SU-DHL-6 (cell line): ENCODE measurements at regions not wholly inside any gene's neighbourhood (a gene's known extent, or its start where the extent isn't known, plus 50 kb on each side); places are given as distances from the start of the nearest gene placed in this dataset.

Experiments
- H2AFZ ChIP-seq: fragments of 200-600 bp; sonication (generic); 2 replicates; pipeline ENCODE4 v1.6.1; 2014; ENCODE audit warnings: low read depth, mild to moderate bottlenecking, moderate library complexity, mixed read lengths, antibody characterized with exemption, low read length; ENCODE audit not compliant: severe bottlenecking
- H3F3A ChIP-seq: fragments of 200-600 bp; shearing (Covaris generic); 2 replicates; pipeline ENCODE4 v1.6.0; 2016; ENCODE audit warnings: antibody characterized with exemption, mild to moderate bottlenecking; ENCODE audit not compliant: insufficient read depth
- H3K27ac ChIP-seq: fragments of 200-600 bp; sonication (generic); 2 replicates; pipeline ENCODE4 v1.5.1; 2016; ENCODE audit warnings: low read depth, mild to moderate bottlenecking, low read length, moderate library complexity, mixed read lengths
- H3K27me3 ChIP-seq: fragments of 200-600 bp; sonication (generic), shearing (Covaris generic); 2 replicates; pipeline ENCODE4 v1.6.0; 2014; ENCODE audit warnings: mild to moderate bottlenecking, low read length
- H3K36me3 ChIP-seq: fragments of 200-600 bp; sonication (generic); 2 replicates; pipeline ENCODE4 v1.6.1; 2014; ENCODE audit warnings: mild to moderate bottlenecking, low read length, mixed read lengths
- H3K4me2 ChIP-seq: fragments of 300-600, 200-600 bp; shearing (Covaris generic), sonication (generic); 2 replicates; pipeline ENCODE4 v1.6.0; 2014; ENCODE audit warnings: low read length, low read depth, mild to moderate bottlenecking; ENCODE audit not compliant: poor library complexity, severe bottlenecking
- H3K4me3 ChIP-seq: fragments of 200-600 bp; sonication (generic); 2 replicates; pipeline ENCODE4 v1.5.1; 2014; ENCODE audit warnings: antibody characterized with exemption, low read length, mild to moderate bottlenecking, mixed read lengths; ENCODE audit not compliant: insufficient read depth, poor library complexity, severe bottlenecking
- H3K79me2 ChIP-seq: fragments of 200-600 bp; sonication (generic); 2 replicates; pipeline ENCODE4 v1.6.1; 2014; ENCODE audit warnings: mild to moderate bottlenecking, low read length, moderate library complexity; ENCODE audit not compliant: insufficient read depth
- H3K9ac ChIP-seq: fragments of 200-600 bp; sonication (generic); 2 replicates; pipeline ENCODE4 v1.7.0; 2014; ENCODE audit warnings: mild to moderate bottlenecking, low read length
- H3K9me2 ChIP-seq: fragments of 200-600 bp; sonication (generic); replicated peaks from 2 replicates; pipeline ENCODE4 v1.6.1; 2014; ENCODE audit warnings: low read length; ENCODE audit not compliant: insufficient read depth
- H3K9me3 ChIP-seq: fragments of 200-600 bp; sonication (generic); 2 replicates; pipeline ENCODE4 v1.6.1; 2014; ENCODE audit warnings: low read length, mixed read lengths; ENCODE audit not compliant: insufficient read depth
- H4K20me1 ChIP-seq: fragments of 200-600 bp; sonication (generic); 2 replicates; pipeline ENCODE4 v1.6.1; 2014; ENCODE audit warnings: low read depth, mild to moderate bottlenecking, antibody characterized with exemption, low read length, moderate library complexity, mixed read lengths
- CTCF ChIP-seq: fragments of 200-600 bp; sonication (generic); IDR thresholded peaks from one replicate; pipeline ENCODE4 v1.5.1; 2017; ENCODE audit warnings: antibody characterized with exemption, mild to moderate bottlenecking, low read length, moderate library complexity; ENCODE audit not compliant: insufficient read depth, poor library complexity, severe bottlenecking
- EZH2phosphoT487 ChIP-seq: fragments of 200-600 bp; sonication (generic), shearing (Covaris generic); conservative IDR thresholded peaks from 2 replicates; pipeline ENCODE4 v1.6.1; 2018; ENCODE audit warnings: mild to moderate bottlenecking, antibody characterized with exemption, low read length, moderate library complexity, mixed read lengths

- Histone ChIP-seq H3K9me2 (no peaks in the 10 kb centered on the region), H3K27ac (no peak overlapping the region), H3K9me3 (no peaks in the 10 kb centered on the region), H3K9ac (no peak overlapping the region), H3K79me2 (no peaks in the 10 kb centered on the region), H4K20me1 (no peaks in the 10 kb centered on the region), H2AFZ (no peak overlapping the region), H3F3A (no peaks in the 10 kb centered on the region), H3K4me2 (no peak overlapping the region), H3K36me3 (no peaks in the 10 kb centered on the region), H3K27me3 (no peaks in the 10 kb centered on the region), H3K4me3 (no peak overlapping the region)
- no peak for TF ChIP-seq EZH2phosphoT487
- TF ChIP-seq CTCF, result no peak
Observed at GRCh38 chr6:91185072-91185471, 598.2 kb upstream of the MAP3K7 start.

- Histone ChIP-seq H2AFZ (no peak overlapping the region), H3K9ac (no peak overlapping the region), H3K4me3 (no peak overlapping the region), H3K79me2 (no peaks in the 10 kb centered on the region), H3K9me2 (no peaks in the 10 kb centered on the region), H3K4me2 (no peak overlapping the region), H3K27me3 (no peaks in the 10 kb centered on the region), H4K20me1 (no peaks in the 10 kb centered on the region), H3K9me3 (no peaks in the 10 kb centered on the region), H3F3A (no peaks in the 10 kb centered on the region), H3K27ac (no peak overlapping the region), H3K36me3 (no peaks in the 10 kb centered on the region)
- no peak for TF ChIP-seq EZH2phosphoT487
- TF ChIP-seq CTCF, result no peak
Observed at GRCh38 chr6:91181416-91181815, 594.5 kb upstream of the MAP3K7 start.

GRCh38 chr6:91173651-91174050 lies 586.8 kb upstream of the MAP3K7 start:
- Histone ChIP-seq H3K27me3 (no peaks in the 10 kb centered on the region), H4K20me1 (no peaks in the 10 kb centered on the region), H3K36me3 (no peaks in the 10 kb centered on the region), H3F3A (no peaks in the 10 kb centered on the region), H3K4me2 (no peak overlapping the region), H3K9me3 (no peaks in the 10 kb centered on the region), H3K9me2 (no peaks in the 10 kb centered on the region), H3K4me3 (no peak overlapping the region), H2AFZ (no peak overlapping the region), H3K79me2 (no peaks in the 10 kb centered on the region), H3K9ac (no peak overlapping the region), H3K27ac (no peak overlapping the region)
- TF ChIP-seq CTCF, result no peak
- no peak for TF ChIP-seq EZH2phosphoT487

GRCh38 chr6:91173186-91173585 lies 586.3 kb upstream of the MAP3K7 start:
- no peaks in the 10 kb centered on the region for H3F3A ChIP-seq
- no peak overlapping the region for H3K4me2 ChIP-seq
- TF ChIP-seq CTCF (no peak), EZH2phosphoT487 (no peak)
- no peak overlapping the region for H3K4me3 ChIP-seq
- H3K9ac ChIP-seq, result no peak overlapping the region
- H4K20me1 ChIP-seq, result no peaks in the 10 kb centered on the region
- no peaks in the 10 kb centered on the region for H3K27me3 ChIP-seq
- no peaks in the 10 kb centered on the region for H3K9me2 ChIP-seq
- H3K36me3 ChIP-seq, result no peaks in the 10 kb centered on the region
- no peaks in the 10 kb centered on the region for H3K79me2 ChIP-seq
- H3K9me3 ChIP-seq, result no peaks in the 10 kb centered on the region
- no peak overlapping the region for H2AFZ ChIP-seq
- no peak overlapping the region for H3K27ac ChIP-seq
